HS-27A (cell line): ENCODE measurements at regions not wholly inside any gene's neighbourhood (a gene's known extent, or its start where the extent isn't known, plus 50 kb on each side); places are given as distances from the start of the nearest gene placed in this dataset.
A peak's percentile ranks its signal among the peaks of the same experiment; 100 is the strongest.

ENCODE experiments used
- DNase-seq: peaks from one replicate; pipeline ENCODE4 v3.0.0-alpha.2; 2012; ENCODE audit warnings: low read depth, missing footprints

- DNase-seq: peak; percentile 67
These were observed 1444.5 kb upstream of the CADM2 start for GRCh38 chr3:83514130-83514914.

- DNase-seq: no peak
These were observed 1443.7 kb upstream of the CADM2 start for GRCh38 chr3:83515123-83515522.

GRCh38 chr3:83523470-83524073 lies 1435.2 kb upstream of the CADM2 start:
- peak; percentile 69 for DNase-seq

- no peak for DNase-seq
These were observed 1433.9 kb upstream of the CADM2 start for GRCh38 chr3:83524901-83525300.

GRCh38 chr3:83559082-83559481 lies 1399.7 kb upstream of the CADM2 start:
- no peak for DNase-seq

- no peak for DNase-seq
These were observed 1390.9 kb upstream of the CADM2 start for GRCh38 chr3:83567935-83568334.

- no peak for DNase-seq
These were observed 1377.2 kb upstream of the CADM2 start for GRCh38 chr3:83581546-83581945.

- no peak for DNase-seq
These were observed 1357.1 kb upstream of the CADM2 start for GRCh38 chr3:83601704-83602103.

- DNase-seq: no peak
These were observed 1336.3 kb upstream of the CADM2 start for GRCh38 chr3:83622526-83622925.

- no peak for DNase-seq
These were observed 1333.5 kb upstream of the CADM2 start for GRCh38 chr3:83625261-83625660.

GRCh38 chr3:83628471-83628870 lies 1330.3 kb upstream of the CADM2 start:
- DNase-seq: no peak

- DNase-seq: no peak
These were observed 1326.3 kb upstream of the CADM2 start for GRCh38 chr3:83632526-83632925.

- DNase-seq: no peak
These were observed 1325.0 kb upstream of the CADM2 start for GRCh38 chr3:83633758-83634157.

- no peak for DNase-seq
These were observed 1309.1 kb upstream of the CADM2 start for GRCh38 chr3:83649692-83650091.

GRCh38 chr3:83655083-83655482 lies 1303.7 kb upstream of the CADM2 start:
- no peak for DNase-seq

GRCh38 chr3:83662381-83662960 lies 1296.3 kb upstream of the CADM2 start:
- no peak for DNase-seq

GRCh38 chr3:83670416-83670815 lies 1288.4 kb upstream of the CADM2 start:
- DNase-seq: no peak

GRCh38 chr3:83683937-83684598 lies 1274.7 kb upstream of the CADM2 start:
- no peak for DNase-seq

- no peak for DNase-seq
These were observed 1252.1 kb upstream of the CADM2 start for GRCh38 chr3:83706669-83707068.

- DNase-seq: no peak
These were observed 1243.5 kb upstream of the CADM2 start for GRCh38 chr3:83715307-83715706.

- no peak for DNase-seq
These were observed 1229.2 kb upstream of the CADM2 start for GRCh38 chr3:83729576-83729975.

- no peak for DNase-seq
These were observed 1224.1 kb upstream of the CADM2 start for GRCh38 chr3:83734656-83735055.

- DNase-seq: no peak
These were observed 1220.6 kb upstream of the CADM2 start for GRCh38 chr3:83738202-83738601.
